ENCODE measurements at regions not wholly inside any gene's neighbourhood (a gene's known extent, or its start where the extent isn't known, plus 50 kb on each side); places are given as distances from the start of the nearest gene placed in this dataset.

GRCh38 chr12:107444771-107445170, 240.8 kb upstream of the PWP1 start:
- no peak for DNase-seq (ENCODE audit: extremely low read depth, low read depth)
- TF ChIP-seq CTCF (IDR thresholded peaks at IDR 0.05; ENCODE audit: low read depth, low read length), result no peak

GRCh38 chr12:107446476-107446875, 239.1 kb upstream of the PWP1 start:
- no peak for TF ChIP-seq CTCF (IDR thresholded peaks at IDR 0.05; ENCODE audit: low read depth, low read length)
- no peak for DNase-seq (ENCODE audit: extremely low read depth, low read depth)

GRCh38 chr12:107447336-107447735, 238.3 kb upstream of the PWP1 start:
- no peak for DNase-seq (ENCODE audit: extremely low read depth, low read depth)
- no peak for TF ChIP-seq CTCF (IDR thresholded peaks at IDR 0.05; ENCODE audit: low read depth, low read length)

GRCh38 chr12:107448198-107448597, 237.4 kb upstream of the PWP1 start:
- no peak for DNase-seq (ENCODE audit: extremely low read depth, low read depth)
- TF ChIP-seq CTCF (IDR thresholded peaks at IDR 0.05; ENCODE audit: low read depth, low read length), result peak; percentile 37

- DNase-seq (ENCODE audit: extremely low read depth, low read depth), result no peak
- TF ChIP-seq CTCF (IDR thresholded peaks at IDR 0.05; ENCODE audit: low read depth, low read length), result no peak
Measured at GRCh38 chr12:107449891-107450290, 235.7 kb upstream of the PWP1 start.

- no peak for DNase-seq (ENCODE audit: extremely low read depth, low read depth)
- TF ChIP-seq CTCF (IDR thresholded peaks at IDR 0.05; ENCODE audit: low read depth, low read length), result no peak
Measured at GRCh38 chr12:107450541-107450940, 235.1 kb upstream of the PWP1 start.

GRCh38 chr12:107451246-107451645, 234.4 kb upstream of the PWP1 start:
- no peak for TF ChIP-seq CTCF (IDR thresholded peaks at IDR 0.05; ENCODE audit: low read depth, low read length)
- DNase-seq (ENCODE audit: extremely low read depth, low read depth), result no peak
